ENCODE measurements at regions not wholly inside any gene's neighbourhood (a gene's known extent, or its start where the extent isn't known, plus 50 kb on each side); places are given as distances from the start of the nearest gene placed in this dataset.

GRCh38 chr18:79579807-79580497, 99.7 kb upstream of the CTDP1 start:
- Histone ChIP-seq H3K27me3 (ENCODE audit: control insufficient read depth, insufficient read depth, low read length) (no peaks in the 10 kb centered on the region), H3K27ac (ENCODE audit: low read length) (no peak overlapping the region), H3K4me3 (ENCODE audit: low read length) (no peak overlapping the region), H3K4me1 (ENCODE audit: control insufficient read depth, insufficient read depth, low read length) (peaks cover 9% of the 10 kb centered on the region), H3K36me3 (ENCODE audit: control insufficient read depth, insufficient read depth, low read length) (no peaks in the 10 kb centered on the region), H3K9me3 (ENCODE audit: control insufficient read depth, insufficient read depth, low read length) (no peaks in the 10 kb centered on the region)
- no peak for TF ChIP-seq CTCF (IDR thresholded peaks at IDR 0.05)
- Mint-ChIP-seq H3K36me3 (no peaks in the 10 kb centered on the region), H3K4me1 (peaks cover 0 to 2% of the 10 kb centered on the region in 2 donors), H3K27me3 (ENCODE audit: low read depth in 2 of 2) (no peaks in the 10 kb centered on the region), H3K4me3 (no peak overlapping the region), H3K9me3 (no peaks in the 10 kb centered on the region), H3K27ac (no peak overlapping the region)
- no peak for DNase-seq
- WGBS (ENCODE audit: insufficient coverage): 87% methylated on average over 21 of the region's 21 CpGs
- intact Hi-C loops (cut with micrococcal nuclease): no loop called here
- ATAC-seq: no peak

GRCh38 chr18:79580498-79581171, 99.0 kb upstream of the CTDP1 start:
- no peak overlapping the region for H3K27ac Mint-ChIP-seq
- H3K4me3 Mint-ChIP-seq: no peak overlapping the region
- Histone ChIP-seq H3K27me3 (ENCODE audit: control insufficient read depth, insufficient read depth, low read length) (no peaks in the 10 kb centered on the region), H3K4me3 (ENCODE audit: low read length) (no peak overlapping the region), H3K9me3 (ENCODE audit: control insufficient read depth, insufficient read depth, low read length) (no peaks in the 10 kb centered on the region), H3K27ac (ENCODE audit: low read length) (no peak overlapping the region), H3K36me3 (ENCODE audit: control insufficient read depth, insufficient read depth, low read length) (no peaks in the 10 kb centered on the region), H3K4me1 (ENCODE audit: control insufficient read depth, insufficient read depth, low read length) (peaks cover 4% of the 10 kb centered on the region)
- TF ChIP-seq CTCF (IDR thresholded peaks at IDR 0.05): no peak
- no peaks in the 10 kb centered on the region for H3K9me3 Mint-ChIP-seq
- 92% methylated on average over 28 of the region's 28 CpGs for WGBS (ENCODE audit: insufficient coverage)
- intact Hi-C loops (cut with micrococcal nuclease): no loop called here
- H3K27me3 Mint-ChIP-seq (ENCODE audit: low read depth in 2 of 2): no peaks in the 10 kb centered on the region
- no peak for DNase-seq
- no peaks in the 10 kb centered on the region for H3K4me1 Mint-ChIP-seq
- H3K36me3 Mint-ChIP-seq: no peaks in the 10 kb centered on the region
- ATAC-seq: no peak

- Mint-ChIP-seq H3K4me1 (no peaks in the 10 kb centered on the region), H3K27me3 (ENCODE audit: low read depth in 2 of 2) (peaks cover 0 to 3% of the 10 kb centered on the region in 2 donors), H3K4me3 (no peak overlapping the region), H3K36me3 (no peaks in the 10 kb centered on the region), H3K27ac (no peak overlapping the region), H3K9me3 (no peaks in the 10 kb centered on the region)
- Histone ChIP-seq H3K36me3 (ENCODE audit: control insufficient read depth, insufficient read depth, low read length) (no peaks in the 10 kb centered on the region), H3K9me3 (ENCODE audit: control insufficient read depth, insufficient read depth, low read length) (no peaks in the 10 kb centered on the region), H3K27me3 (ENCODE audit: control insufficient read depth, insufficient read depth, low read length) (no peaks in the 10 kb centered on the region), H3K27ac (ENCODE audit: low read length) (no peak overlapping the region), H3K4me1 (ENCODE audit: control insufficient read depth, insufficient read depth, low read length) (no peaks in the 10 kb centered on the region), H3K4me3 (ENCODE audit: low read length) (no peak overlapping the region)
- no peak for TF ChIP-seq CTCF (IDR thresholded peaks at IDR 0.05)
- WGBS (ENCODE audit: insufficient coverage): over 99% methylated on average over 6 of the region's 6 CpGs
- ATAC-seq (no peak), DNase-seq (no peak)
- intact Hi-C loops (cut with micrococcal nuclease): no loop called here
Observed at GRCh38 chr18:79581406-79581805, 98.2 kb upstream of the CTDP1 start.

Measured in natural killer cell (primary cell).